GM12872 (cell line): ENCODE measurements at regions not wholly inside any gene's neighbourhood (a gene's known extent, or its start where the extent isn't known, plus 50 kb on each side); places are given as distances from the start of the nearest gene placed in this dataset.

Experiments used
- TF ChIP-seq, protein P1 (sequence below): IDR thresholded peaks from 3 replicates; pipeline ENCODE4 v1.5.1; 2011; ENCODE audit warnings: low read depth, mild to moderate bottlenecking, low read length, moderate library complexity; ENCODE audit not compliant: insufficient read depth

DNA sequence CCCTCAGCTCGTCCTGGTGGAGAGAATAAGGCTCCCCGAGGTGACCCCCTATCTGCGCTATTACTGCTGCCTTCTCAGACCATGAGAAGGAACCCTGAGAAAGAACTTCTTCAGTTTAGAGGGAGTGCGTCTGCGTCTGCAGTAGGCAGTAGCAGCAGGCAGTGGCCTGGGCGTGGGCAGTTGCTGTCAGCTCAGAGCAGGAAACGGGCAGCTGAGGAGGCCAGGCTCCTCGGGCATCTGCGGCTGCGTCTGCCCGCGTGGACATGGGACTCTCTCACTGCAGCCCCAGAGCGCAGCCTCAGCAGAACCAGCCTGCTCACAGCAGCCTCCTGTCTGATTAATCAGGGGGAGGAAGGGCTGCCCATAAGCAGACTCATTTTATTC, 49.8 kb upstream of the FCN1 start:
- TF ChIP-seq, protein P1, sequence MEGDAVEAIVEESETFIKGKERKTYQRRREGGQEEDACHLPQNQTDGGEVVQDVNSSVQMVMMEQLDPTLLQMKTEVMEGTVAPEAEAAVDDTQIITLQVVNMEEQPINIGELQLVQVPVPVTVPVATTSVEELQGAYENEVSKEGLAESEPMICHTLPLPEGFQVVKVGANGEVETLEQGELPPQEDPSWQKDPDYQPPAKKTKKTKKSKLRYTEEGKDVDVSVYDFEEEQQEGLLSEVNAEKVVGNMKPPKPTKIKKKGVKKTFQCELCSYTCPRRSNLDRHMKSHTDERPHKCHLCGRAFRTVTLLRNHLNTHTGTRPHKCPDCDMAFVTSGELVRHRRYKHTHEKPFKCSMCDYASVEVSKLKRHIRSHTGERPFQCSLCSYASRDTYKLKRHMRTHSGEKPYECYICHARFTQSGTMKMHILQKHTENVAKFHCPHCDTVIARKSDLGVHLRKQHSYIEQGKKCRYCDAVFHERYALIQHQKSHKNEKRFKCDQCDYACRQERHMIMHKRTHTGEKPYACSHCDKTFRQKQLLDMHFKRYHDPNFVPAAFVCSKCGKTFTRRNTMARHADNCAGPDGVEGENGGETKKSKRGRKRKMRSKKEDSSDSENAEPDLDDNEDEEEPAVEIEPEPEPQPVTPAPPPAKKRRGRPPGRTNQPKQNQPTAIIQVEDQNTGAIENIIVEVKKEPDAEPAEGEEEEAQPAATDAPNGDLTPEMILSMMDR: no peak

DNA sequence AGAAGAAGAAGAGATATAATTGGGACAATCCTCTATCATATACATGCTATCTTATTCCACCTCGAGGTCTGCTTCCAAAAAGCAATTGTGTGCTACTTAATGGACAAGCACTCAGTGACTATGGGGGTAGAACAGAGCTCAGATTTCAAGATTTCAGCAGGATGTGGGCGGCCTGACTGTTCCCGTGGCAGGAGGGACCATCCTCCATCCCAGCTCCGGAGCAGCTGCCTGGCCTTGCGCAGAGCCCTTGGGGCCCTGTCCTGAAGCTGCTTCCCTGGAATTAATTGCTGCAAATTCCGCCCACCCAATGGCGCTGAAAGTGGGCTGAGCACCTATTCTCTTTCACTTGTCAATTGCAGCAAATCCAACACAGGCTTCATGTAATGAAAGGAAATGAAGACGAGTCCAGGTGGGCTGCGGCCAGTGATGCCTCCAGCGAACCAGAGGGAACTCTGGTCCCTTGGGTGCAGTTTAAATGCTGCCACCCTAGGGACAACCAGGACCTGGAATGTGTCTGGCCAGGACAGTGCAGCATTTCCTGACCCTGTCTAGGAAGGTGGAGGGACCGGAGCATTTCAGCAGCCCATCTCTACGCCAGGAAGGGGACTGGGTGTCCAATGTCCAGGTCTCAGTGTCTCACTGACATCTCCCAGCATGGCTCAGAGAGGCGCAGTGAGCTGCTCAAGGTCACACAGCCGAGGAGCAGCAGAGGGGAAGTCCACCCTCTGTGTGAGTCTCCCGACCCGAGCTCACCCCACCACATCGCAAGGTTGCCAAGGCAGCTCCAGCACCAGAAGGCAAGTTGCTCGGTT, 50.5 kb upstream of the FCN1 start:
- TF ChIP-seq, protein P1: no peak

DNA sequence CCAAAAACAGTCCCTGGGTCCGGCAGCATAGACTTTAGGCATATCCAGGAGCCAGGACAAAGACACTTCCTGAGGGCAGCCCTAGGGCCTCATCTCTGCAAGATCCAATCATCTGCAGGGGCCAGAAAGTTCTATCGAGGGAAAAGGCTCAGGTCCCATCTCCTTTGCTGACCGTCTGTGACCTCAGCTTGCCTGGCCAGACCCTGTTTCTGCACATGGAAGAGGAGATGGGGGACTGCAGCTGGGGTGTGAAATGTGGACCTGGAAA, 51.0 kb upstream of the FCN1 start:
- TF ChIP-seq, protein P1: no peak

DNA sequence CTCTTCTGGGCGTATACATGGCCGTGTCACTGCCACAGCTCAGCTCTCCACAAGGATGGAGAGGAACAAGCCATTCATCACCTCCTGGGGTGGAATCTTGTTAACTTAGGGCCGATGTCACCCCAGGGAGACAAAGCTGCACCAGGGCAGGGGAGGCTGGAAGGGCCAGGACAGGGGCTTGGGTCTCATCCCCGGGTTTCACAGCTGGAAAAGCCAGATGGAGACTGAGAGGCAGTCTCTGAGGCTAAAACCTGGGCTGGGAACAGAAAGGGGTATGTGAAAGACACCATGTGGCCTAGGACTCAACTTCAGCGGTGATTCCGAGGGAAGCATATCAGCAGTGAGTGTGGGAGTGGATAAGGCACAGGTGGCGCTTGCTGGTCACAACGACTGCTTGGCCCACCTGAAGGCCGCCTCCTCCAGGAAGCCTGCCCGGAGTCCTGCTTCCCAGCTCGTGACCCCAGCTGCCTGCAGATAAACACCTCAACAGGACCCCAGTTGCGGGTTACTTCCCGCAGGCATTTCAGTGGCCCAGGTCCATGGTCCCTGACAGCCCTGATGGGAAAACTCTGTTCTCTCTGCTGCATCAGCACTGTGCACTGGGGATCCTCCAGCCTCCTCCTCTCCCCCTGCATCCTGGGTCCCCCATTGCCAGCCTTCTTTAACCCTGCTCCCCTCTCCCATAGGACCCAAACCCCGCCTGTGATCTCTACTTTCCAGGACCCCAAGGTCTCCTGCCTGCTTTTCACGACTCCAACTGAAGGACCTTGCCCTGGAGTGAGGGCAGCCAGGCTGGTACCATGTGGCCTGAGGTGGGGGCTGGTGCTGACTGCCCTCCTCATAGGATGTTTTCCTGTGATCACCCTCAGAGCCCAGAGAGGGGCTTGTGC, 51.7 kb upstream of the FCN1 start:
- TF ChIP-seq, protein P1: no peak

DNA sequence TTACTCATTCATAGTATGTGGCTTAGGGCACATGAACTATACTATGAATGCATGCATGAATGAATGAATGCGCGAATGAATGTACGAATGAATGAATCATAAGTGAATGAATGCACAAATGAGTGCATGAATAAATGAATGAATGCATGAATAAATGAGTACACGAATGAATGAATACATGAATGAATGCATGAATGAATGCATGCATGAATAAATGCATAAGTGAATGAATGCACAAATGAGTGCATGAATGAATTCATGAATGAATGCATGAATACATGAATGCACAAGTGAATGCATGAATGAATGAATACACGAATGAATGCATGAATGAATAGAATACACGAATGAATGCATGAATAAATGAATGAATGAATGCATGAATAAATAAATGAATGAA, 52.5 kb upstream of the FCN1 start:
- TF ChIP-seq, protein P1: no peak

DNA sequence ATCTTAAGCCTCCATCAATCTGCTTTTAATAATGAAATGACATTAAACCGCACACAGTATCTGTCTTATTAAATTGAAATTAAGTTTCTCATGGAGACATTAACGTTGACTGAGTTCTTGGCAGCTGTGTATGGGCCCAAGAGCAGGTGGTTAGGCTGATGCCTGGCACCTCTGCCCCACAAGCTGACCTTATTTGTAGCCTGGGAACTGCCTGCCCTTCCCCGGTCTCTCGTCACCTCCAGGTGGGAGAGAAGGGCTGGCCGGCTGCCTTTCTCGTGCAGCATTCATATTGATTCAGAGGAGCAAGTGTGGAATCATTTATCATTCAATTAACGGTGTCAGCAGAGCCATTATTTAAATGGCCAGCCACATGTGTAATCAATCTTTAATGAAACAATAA, 53.0 kb upstream of the FCN1 start:
- TF ChIP-seq, protein P1: no peak

DNA sequence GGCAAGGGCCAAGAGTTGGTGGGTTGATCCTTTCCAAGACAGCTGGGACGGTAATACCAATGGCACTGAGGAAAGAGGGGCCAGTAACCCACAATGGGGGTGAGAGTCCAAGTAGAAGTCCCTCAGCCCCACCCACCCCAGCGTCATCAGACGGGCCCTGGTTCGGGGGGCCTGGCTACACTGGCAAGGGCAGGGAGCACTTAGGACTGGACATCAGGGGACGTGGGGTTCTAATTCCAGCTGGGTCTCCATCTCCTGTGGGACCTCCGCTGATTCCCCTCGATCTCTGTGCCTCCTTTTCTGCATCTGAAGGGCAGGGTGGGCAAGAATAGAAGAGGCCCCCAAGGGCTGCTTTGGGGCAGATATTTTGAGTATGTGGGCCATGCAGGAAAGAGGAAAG, 53.5 kb upstream of the FCN1 start:
- TF ChIP-seq, protein P1: no peak
